ENCODE measurements at regions not wholly inside any gene's neighbourhood (a gene's known extent, or its start where the extent isn't known, plus 50 kb on each side); places are given as distances from the start of the nearest gene placed in this dataset.
A peak's percentile ranks its signal among the peaks of the same experiment; 100 is the strongest.
"Not testable (repeated sequence)": the region's sequence is repeated elsewhere in the genome, so short reads cannot be mapped to it uniquely, and the experiment has no call there.

- peak; percentile 50 for DNase-seq
Measured at GRCh38 chr19:13652810-13653590, 111.3 kb upstream of the MRI1 start.

- DNase-seq, result peak; percentile 45
Measured at GRCh38 chr19:13646758-13647157, 117.6 kb upstream of the MRI1 start.

DNA sequence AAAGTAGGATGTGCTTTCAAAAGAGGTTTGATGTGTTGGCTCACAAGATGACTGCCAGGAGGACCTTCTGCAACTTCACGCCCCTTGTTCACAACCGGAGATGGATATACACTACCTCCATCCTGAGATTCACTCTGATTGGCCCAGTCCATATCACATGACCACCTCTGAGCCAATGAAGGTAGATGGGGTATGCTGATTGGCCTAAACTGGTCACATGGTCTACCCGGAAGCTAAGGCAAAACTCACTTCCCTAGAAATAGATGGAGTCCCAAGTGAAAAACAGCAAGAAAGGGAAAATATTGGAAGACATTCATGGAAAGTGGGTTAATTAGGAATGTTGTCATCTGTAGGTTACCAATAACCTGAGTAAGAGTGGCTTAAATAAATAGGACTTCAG is 119.7 kb upstream of the MRI1 start:
- DNase-seq, result no peak

- DNase-seq, result peak; percentile 55
Measured at GRCh38 chr19:13640611-13641010, 123.7 kb upstream of the MRI1 start.

DNA sequence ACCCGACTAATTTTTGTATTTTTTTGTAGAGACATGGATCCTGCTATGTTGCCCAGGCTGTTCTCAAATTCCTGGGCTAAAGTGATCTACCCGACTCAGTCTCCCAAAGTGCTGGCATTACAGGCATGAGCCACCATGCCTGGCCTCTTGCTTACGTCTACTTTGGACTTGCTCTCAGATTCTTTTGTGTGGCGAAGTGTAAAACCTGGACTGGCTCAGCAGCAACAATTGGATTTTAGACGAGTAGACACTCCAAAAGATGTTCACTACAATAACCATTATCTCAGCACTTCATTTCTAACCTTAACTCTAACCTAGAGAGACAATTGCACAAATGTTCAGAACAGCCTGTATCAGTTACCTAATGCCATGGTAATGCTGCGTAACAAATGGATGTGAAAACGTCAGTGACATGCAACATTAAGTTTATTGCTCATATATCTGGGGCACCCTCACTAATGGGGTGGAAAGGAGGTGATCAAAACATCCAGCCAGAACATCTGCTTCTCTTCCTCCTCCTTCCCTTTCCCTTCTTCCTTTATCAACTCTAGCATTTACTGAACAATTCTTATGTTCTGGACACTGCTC is 124.9 kb upstream of the MRI1 start:
- DNase-seq, result no peak

DNA sequence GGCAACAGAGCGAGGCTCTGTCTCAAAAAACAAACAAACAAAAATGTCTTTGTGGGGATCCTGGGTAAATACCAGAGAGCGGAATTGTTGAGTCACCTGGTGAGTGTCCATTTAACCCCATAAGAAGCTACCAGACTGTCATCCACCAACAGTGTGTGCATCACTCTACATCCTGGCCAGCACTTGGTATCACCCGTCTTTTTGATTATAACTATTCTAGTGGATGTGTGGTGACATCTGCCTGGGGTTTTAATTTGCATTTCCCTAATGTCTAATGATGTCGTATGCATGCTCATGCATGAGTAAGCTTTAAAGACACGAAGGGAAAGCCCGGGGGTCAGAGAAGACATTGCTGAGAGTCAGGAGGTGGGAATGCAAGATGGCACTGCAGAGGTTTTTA is 126.7 kb upstream of the MRI1 start:
- DNase-seq, result no peak

GRCh38 chr19:13634658-13635057 is 128.4 kb upstream of the CACNA1A start:
- DNase-seq, result no peak

GRCh38 chr19:13633522-13633922 is 127.2 kb upstream of the CACNA1A start:
- DNase-seq, result no peak

- peak; percentile 100 for DNase-seq
Measured at GRCh38 chr19:13633109-13633508, 126.8 kb upstream of the CACNA1A start.

GRCh38 chr19:13632164-13632563 is 125.9 kb upstream of the CACNA1A start:
- not testable (repeated sequence) for DNase-seq

GRCh38 chr19:13629687-13630357 is 123.5 kb upstream of the CACNA1A start:
- no peak for DNase-seq

- no peak for DNase-seq
Measured at GRCh38 chr19:13627531-13627930, 121.3 kb upstream of the CACNA1A start.

GRCh38 chr19:13623716-13624710 is 117.7 kb upstream of the CACNA1A start:
- peak; percentile 84 for DNase-seq

GRCh38 chr19:13622766-13623715 is 116.8 kb upstream of the CACNA1A start:
- DNase-seq, result peak; percentile 92

- DNase-seq, result peak; percentile 65
Measured at GRCh38 chr19:13621413-13621812, 115.1 kb upstream of the CACNA1A start.

GRCh38 chr19:13619203-13619632 is 112.9 kb upstream of the CACNA1A start:
- DNase-seq, result peak; percentile 51

GRCh38 chr19:13615890-13616289 is 109.6 kb upstream of the CACNA1A start:
- peak; percentile 97 for DNase-seq

GRCh38 chr19:13613447-13613846 is 107.2 kb upstream of the CACNA1A start:
- peak; percentile 88 for DNase-seq

DNA sequence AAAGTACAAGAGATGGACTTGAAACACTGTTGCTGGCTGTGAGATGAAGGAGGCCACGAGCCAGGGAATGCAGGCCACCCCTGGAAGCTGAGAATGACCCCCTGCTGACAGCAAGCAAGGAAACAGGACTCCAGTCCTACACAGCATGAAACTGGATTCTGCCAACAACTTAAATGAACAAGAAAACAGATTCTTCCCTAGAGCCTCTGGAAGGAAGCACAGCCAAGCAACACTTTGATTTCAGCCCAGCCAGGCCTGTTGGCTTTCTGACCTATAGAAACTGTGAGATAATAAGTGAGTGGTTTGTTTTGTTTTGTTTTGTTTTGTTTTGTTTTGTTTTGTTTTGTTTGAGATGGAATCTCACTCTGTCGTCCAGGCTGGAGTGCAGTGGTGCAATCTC is 105.3 kb upstream of the CACNA1A start:
- peak; percentile 71 for DNase-seq

GRCh38 chr19:13610039-13610691 is 103.9 kb upstream of the CACNA1A start:
- DNase-seq, result peak; percentile 100

GRCh38 chr19:13606156-13606555 is 99.9 kb upstream of the CACNA1A start:
- no peak for DNase-seq
